ENCODE measurements at regions not wholly inside any gene's neighbourhood (a gene's known extent, or its start where the extent isn't known, plus 50 kb on each side); places are given as distances from the start of the nearest gene placed in this dataset.
A peak's percentile ranks its signal among the peaks of the same experiment; 100 is the strongest.

DNA sequence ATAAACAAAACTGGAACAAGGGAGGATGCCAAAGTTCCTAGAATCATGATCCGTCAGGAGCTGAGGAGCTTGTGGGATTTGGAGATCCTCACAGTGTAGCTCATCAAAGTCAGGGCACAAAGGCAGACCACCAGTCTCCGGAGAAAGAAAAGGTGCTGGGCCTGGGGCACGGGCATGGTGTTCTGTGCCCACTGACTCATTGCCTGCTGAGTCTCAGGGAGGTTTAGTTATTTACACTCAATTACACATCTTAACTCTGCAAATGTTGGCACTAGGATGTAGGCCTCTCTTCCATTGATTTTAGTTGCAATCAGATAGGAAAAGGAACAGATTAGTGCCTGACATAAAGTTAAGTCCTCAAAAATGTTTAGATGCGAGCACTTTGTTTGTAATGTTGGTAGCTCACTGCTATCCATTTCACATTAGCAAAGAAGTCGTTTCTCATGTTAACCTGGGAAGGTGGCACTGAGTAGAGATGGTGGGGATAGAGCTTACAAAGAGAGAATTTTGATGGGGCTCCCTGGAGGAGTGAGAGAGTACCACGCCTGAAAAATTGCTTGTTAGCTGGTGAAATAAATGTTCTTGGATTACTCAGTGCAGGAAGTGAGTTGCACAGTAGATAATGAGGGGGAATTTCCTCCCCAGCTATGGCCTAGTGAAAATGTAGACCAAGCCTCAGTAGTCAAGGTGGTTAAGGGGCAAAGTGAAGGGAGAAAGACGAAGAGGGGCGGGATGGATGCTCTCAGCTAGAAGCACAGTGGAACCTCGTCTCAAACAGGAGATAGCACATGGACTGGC is 109.5 kb upstream of the CD180 start:
- peaks cover 20% of the 10 kb centered on the region for H3K4me1 Mint-ChIP-seq
- peak overlapping the region; percentile 50 for H3K27ac Mint-ChIP-seq
- no peak overlapping the region for H3K4me3 Mint-ChIP-seq
- no peaks in the 10 kb centered on the region for H3F3A ChIP-seq (ENCODE audit: low read depth)
- no peaks in the 10 kb centered on the region for H3K79me2 ChIP-seq (ENCODE audit: low read depth)
- H4K20me1 ChIP-seq (ENCODE audit: low read depth), result no peaks in the 10 kb centered on the region
- no peak overlapping the region for H3K4me2 ChIP-seq
- no peaks in the 10 kb centered on the region for H3K36me3 ChIP-seq
- no peak for DNase-seq (ENCODE audit: low spot score)
- H3K27me3 Mint-ChIP-seq (ENCODE audit: insufficient read depth, low read depth), result peaks cover 8% of the 10 kb centered on the region
- H2AFZ ChIP-seq (replicated peaks), result no peak overlapping the region
- H3K9ac ChIP-seq, result no peak overlapping the region
- TF ChIP-seq, protein P1, sequence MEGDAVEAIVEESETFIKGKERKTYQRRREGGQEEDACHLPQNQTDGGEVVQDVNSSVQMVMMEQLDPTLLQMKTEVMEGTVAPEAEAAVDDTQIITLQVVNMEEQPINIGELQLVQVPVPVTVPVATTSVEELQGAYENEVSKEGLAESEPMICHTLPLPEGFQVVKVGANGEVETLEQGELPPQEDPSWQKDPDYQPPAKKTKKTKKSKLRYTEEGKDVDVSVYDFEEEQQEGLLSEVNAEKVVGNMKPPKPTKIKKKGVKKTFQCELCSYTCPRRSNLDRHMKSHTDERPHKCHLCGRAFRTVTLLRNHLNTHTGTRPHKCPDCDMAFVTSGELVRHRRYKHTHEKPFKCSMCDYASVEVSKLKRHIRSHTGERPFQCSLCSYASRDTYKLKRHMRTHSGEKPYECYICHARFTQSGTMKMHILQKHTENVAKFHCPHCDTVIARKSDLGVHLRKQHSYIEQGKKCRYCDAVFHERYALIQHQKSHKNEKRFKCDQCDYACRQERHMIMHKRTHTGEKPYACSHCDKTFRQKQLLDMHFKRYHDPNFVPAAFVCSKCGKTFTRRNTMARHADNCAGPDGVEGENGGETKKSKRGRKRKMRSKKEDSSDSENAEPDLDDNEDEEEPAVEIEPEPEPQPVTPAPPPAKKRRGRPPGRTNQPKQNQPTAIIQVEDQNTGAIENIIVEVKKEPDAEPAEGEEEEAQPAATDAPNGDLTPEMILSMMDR (IDR thresholded peaks at IDR 0.05), result no peak
- TF ChIP-seq EZH2phosphoT487 (IDR thresholded peaks at IDR 0.05) (no peak), EZH2 (IDR thresholded peaks at IDR 0.05) (no peak)
- H3K9me3 Mint-ChIP-seq, result peaks cover 15% of the 10 kb centered on the region
- H3K27me3 ChIP-seq, result no peaks in the 10 kb centered on the region
- no peak overlapping the region for H3K4me3 ChIP-seq
- peaks cover 4% of the 10 kb centered on the region for H3K4me1 ChIP-seq
- H3K36me3 Mint-ChIP-seq, result peaks cover 5% of the 10 kb centered on the region
- no peak overlapping the region for H3K27ac ChIP-seq
- H3K9me3 ChIP-seq (ENCODE audit: low read depth), result no peaks in the 10 kb centered on the region

DNA sequence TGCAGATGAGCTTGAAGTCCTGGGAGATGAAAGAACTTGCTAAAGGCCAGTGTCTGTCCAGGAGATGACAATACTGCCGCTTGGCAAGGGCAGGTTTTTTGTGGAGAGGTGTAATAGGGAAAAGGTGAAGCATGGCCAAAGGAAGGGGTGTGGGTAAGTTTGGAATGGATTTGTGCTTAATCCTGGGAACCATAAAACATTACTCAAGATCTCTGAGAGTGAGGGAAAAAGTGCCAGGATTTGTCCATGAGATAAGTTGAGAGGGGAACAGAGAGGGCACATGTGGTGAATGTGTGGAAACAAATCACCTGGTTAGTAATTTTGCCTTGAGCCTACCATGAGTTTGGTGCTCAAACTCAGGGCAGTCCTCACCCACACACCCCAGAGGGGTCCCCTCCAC is 108.8 kb upstream of the CD180 start:
- H3K4me3 ChIP-seq, result no peak overlapping the region
- no peak overlapping the region for H3K27ac ChIP-seq
- H3K36me3 ChIP-seq, result no peaks in the 10 kb centered on the region
- no peaks in the 10 kb centered on the region for H4K20me1 ChIP-seq (ENCODE audit: low read depth)
- no peaks in the 10 kb centered on the region for H3K9me3 ChIP-seq (ENCODE audit: low read depth)
- Mint-ChIP-seq H3K36me3 (peaks cover 5% of the 10 kb centered on the region), H3K4me3 (no peak overlapping the region), H3K4me1 (peaks cover 21% of the 10 kb centered on the region), H3K9me3 (peaks cover 10% of the 10 kb centered on the region), H3K27me3 (ENCODE audit: insufficient read depth, low read depth) (peaks cover 13% of the 10 kb centered on the region), H3K27ac (peak overlapping the region; percentile 33)
- H2AFZ ChIP-seq (replicated peaks), result no peak overlapping the region
- H3K27me3 ChIP-seq, result no peaks in the 10 kb centered on the region
- H3F3A ChIP-seq (ENCODE audit: low read depth), result no peaks in the 10 kb centered on the region
- no peaks in the 10 kb centered on the region for H3K79me2 ChIP-seq (ENCODE audit: low read depth)
- no peak for DNase-seq (ENCODE audit: low spot score)
- no peak overlapping the region for H3K4me2 ChIP-seq
- no peak overlapping the region for H3K9ac ChIP-seq
- peaks cover 4% of the 10 kb centered on the region for H3K4me1 ChIP-seq
- TF ChIP-seq EZH2phosphoT487 (IDR thresholded peaks at IDR 0.05) (no peak), EZH2 (IDR thresholded peaks at IDR 0.05) (no peak)
- TF ChIP-seq, protein P1 (IDR thresholded peaks at IDR 0.05), result no peak

DNA sequence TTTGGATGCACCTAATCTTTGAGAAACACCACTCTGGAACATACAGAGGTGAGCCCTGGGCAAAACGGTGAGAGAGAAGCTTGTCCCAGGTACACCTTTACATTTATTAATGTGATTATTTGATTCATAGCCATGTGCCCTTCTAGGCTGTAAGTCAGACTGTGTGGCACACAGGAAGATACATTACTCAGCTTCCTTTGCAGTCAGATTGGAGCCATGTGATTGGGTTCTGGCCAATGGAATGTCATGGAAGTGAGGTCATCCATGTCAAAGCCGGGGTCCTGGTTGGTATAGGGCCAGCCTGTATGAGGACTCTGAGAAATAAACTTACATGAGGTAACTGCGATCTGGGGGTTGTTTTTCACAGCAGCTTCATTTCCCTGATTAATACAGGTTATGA is 106.8 kb upstream of the CD180 start:
- TF ChIP-seq EZH2phosphoT487 (IDR thresholded peaks at IDR 0.05), result no peak
- TF ChIP-seq, protein P1 (IDR thresholded peaks at IDR 0.05), result no peak
- TF ChIP-seq EZH2 (IDR thresholded peaks at IDR 0.05), result no peak
- no peak overlapping the region for H2AFZ ChIP-seq (replicated peaks)
- H3F3A ChIP-seq (ENCODE audit: low read depth), result no peaks in the 10 kb centered on the region
- DNase-seq (ENCODE audit: low spot score), result no peak
- no peak overlapping the region for H3K9ac ChIP-seq
- H3K36me3 Mint-ChIP-seq, result peaks cover 5% of the 10 kb centered on the region
- H3K4me3 Mint-ChIP-seq, result no peak overlapping the region
- H3K9me3 Mint-ChIP-seq, result peaks cover 4% of the 10 kb centered on the region
- H3K4me1 Mint-ChIP-seq, result peaks cover 27% of the 10 kb centered on the region
- H3K27ac Mint-ChIP-seq, result no peak overlapping the region
- H3K36me3 ChIP-seq, result no peaks in the 10 kb centered on the region
- H3K27ac ChIP-seq, result no peak overlapping the region
- H3K4me2 ChIP-seq, result no peak overlapping the region
- H3K4me3 ChIP-seq, result no peak overlapping the region
- no peaks in the 10 kb centered on the region for H3K27me3 ChIP-seq
- H3K9me3 ChIP-seq (ENCODE audit: low read depth), result no peaks in the 10 kb centered on the region
- peaks cover 11% of the 10 kb centered on the region for H3K27me3 Mint-ChIP-seq (ENCODE audit: insufficient read depth, low read depth)
- no peaks in the 10 kb centered on the region for H4K20me1 ChIP-seq (ENCODE audit: low read depth)
- peaks cover 4% of the 10 kb centered on the region for H3K4me1 ChIP-seq
- no peaks in the 10 kb centered on the region for H3K79me2 ChIP-seq (ENCODE audit: low read depth)

All from neural progenitor cell (in vitro differentiated cells).